Mesendoderm (in vitro differentiated cells): ENCODE measurements at regions not wholly inside any gene's neighbourhood (a gene's known extent, or its start where the extent isn't known, plus 50 kb on each side); places are given as distances from the start of the nearest gene placed in this dataset.

Experiments
- DNase-seq: peaks from one replicate; pipeline ENCODE4 v3.0.0; 2013
- H2AK5ac ChIP-seq: 2 replicates; pipeline ENCODE4 v1.6.1; 2013; ENCODE audit warnings: low read length, inconsistent platforms
- H2BK120ac ChIP-seq: 2 replicates; pipeline ENCODE4 v1.6.1; 2013; ENCODE audit warnings: low read depth, mild to moderate bottlenecking, low read length, moderate library complexity, mixed read lengths
- H2BK15ac ChIP-seq: replicated peaks from 2 replicates; pipeline ENCODE4 v1.6.1; 2013; ENCODE audit warnings: low read depth, mild to moderate bottlenecking, moderate library complexity
- H2BK5ac ChIP-seq: 2 replicates; pipeline ENCODE4 v1.6.1; 2013; ENCODE audit warnings: low read length, inconsistent platforms
- H3K18ac ChIP-seq: 2 replicates; pipeline ENCODE4 v1.6.1; 2013; ENCODE audit warnings: mild to moderate bottlenecking, low read length, mixed read lengths
- H3K23ac ChIP-seq: one replicate; pipeline ENCODE4 v1.6.1; 2013; ENCODE audit warnings: low read length
- H3K27ac ChIP-seq: 2 replicates; pipeline ENCODE4 v1.5.1; 2013; ENCODE audit warnings: low read depth, mild to moderate bottlenecking, inconsistent platforms, low read length, moderate library complexity
- H3K27me3 ChIP-seq: 2 replicates; pipeline ENCODE4 v1.6.1; 2013; ENCODE audit warnings: low read length, control low read depth, mild to moderate bottlenecking, inconsistent platforms; ENCODE audit not compliant: insufficient read depth, poor library complexity
- H3K36me3 ChIP-seq: 2 replicates; pipeline ENCODE4 v1.6.1; 2013; ENCODE audit warnings: low read length, inconsistent platforms; ENCODE audit not compliant: control insufficient read depth, insufficient read depth
- H3K4ac ChIP-seq: one replicate; pipeline ENCODE4 v1.6.1; 2013; ENCODE audit warnings: low read depth, mild to moderate bottlenecking, low read length, moderate library complexity
- H3K4me1 ChIP-seq: 2 replicates; pipeline ENCODE4 v1.6.1; 2013; ENCODE audit warnings: low read depth, low read length, inconsistent platforms; ENCODE audit not compliant: control insufficient read depth
- H3K4me2 ChIP-seq: 2 replicates; pipeline ENCODE4 v1.6.1; 2013; ENCODE audit warnings: low read length
- H3K4me3 ChIP-seq: 2 replicates; pipeline ENCODE4 v1.5.1; 2013; ENCODE audit warnings: mild to moderate bottlenecking, low read length
- H3K56ac ChIP-seq: one replicate; pipeline ENCODE4 v1.6.1; 2013; ENCODE audit warnings: low read length
- H3K79me1 ChIP-seq: 2 replicates; pipeline ENCODE4 v1.6.1; 2013; ENCODE audit warnings: low read length, inconsistent platforms
- H3K79me2 ChIP-seq: 2 replicates; pipeline ENCODE4 v1.6.1; 2013; ENCODE audit warnings: mild to moderate bottlenecking, low read length; ENCODE audit not compliant: control insufficient read depth, insufficient read depth
- H3K9ac ChIP-seq: 2 replicates; pipeline ENCODE4 v1.6.1; 2013; ENCODE audit warnings: low read length, inconsistent platforms
- H4K5ac ChIP-seq: one replicate; pipeline ENCODE4 v1.6.1; 2013; ENCODE audit warnings: low read length
- H4K8ac ChIP-seq: one replicate; pipeline ENCODE4 v1.6.1; 2013; ENCODE audit warnings: low read depth, mild to moderate bottlenecking, control low read depth, low read length, moderate library complexity
- WGBS: extraction: QIAGEN DNeasy Blood & Tissue Kit; methylation state at CpG from one replicate; pipeline ENCODE4 v1.1.7; 2013; ENCODE audit warnings: low lambda C conversion rate, missing lambda C conversion rate; ENCODE audit not compliant: insufficient coverage; ENCODE audit errors: extremely low coverage; 5-methylcytosine and 5-hydroxymethylcytosine counted together

DNA sequence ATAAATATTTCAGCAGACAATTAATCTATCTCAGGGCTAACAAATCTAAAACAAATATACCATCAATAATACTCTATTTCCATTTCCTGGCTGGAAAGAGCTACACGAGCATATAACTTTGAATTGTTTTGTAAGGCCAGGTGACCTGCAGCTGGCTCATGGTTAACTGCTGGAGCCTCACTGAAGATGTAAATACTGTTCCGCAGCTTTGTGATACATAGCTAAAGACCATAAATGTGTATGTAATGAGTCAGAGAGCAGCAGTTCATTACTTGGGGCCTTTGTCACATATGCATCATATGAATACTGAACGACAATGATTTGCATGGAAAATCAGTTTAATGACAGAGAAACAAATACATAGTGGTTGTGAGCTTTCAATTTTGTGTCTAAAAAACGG lies 109.4 kb upstream of the CCN2 start:
- Histone ChIP-seq H3K4me3 (no peak overlapping the region), H3K79me2 (no peaks in the 10 kb centered on the region), H3K18ac (no peak overlapping the region), H3K56ac (no peak overlapping the region), H3K4me1 (no peaks in the 10 kb centered on the region), H4K8ac (no peak overlapping the region), H3K9ac (no peak overlapping the region), H4K5ac (no peak overlapping the region), H3K27ac (no peak overlapping the region), H2AK5ac (no peak overlapping the region), H3K27me3 (no peaks in the 10 kb centered on the region), H2BK120ac (no peak overlapping the region), H2BK15ac (no peak overlapping the region), H2BK5ac (no peak overlapping the region), H3K4me2 (no peak overlapping the region), H3K79me1 (no peaks in the 10 kb centered on the region), H3K4ac (no peak overlapping the region), H3K23ac (no peak overlapping the region), H3K36me3 (no peaks in the 10 kb centered on the region)
- WGBS, result no CpG with 5 or more reads among the region's 4 CpGs
- no peak for DNase-seq

DNA sequence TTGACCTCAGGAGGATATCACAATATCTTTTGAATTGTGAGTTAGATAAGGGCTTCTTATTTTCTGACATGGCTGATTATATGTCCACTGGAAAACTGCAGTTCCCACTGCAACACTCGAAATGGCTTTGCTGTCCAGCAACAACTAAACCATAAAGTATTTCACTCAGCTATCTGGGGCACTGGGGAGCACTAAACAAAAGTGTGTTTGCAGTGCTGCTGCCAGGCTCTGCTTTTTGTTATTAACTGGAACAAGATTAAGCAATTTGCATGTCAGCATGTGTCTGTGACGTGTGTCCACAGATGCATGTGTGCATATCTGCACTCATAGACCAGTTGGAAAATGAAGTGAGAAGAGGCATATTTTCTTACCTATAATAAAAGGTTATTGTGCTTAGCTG lies 107.8 kb upstream of the CCN2 start:
- DNase-seq, result no peak
- H3K36me3 ChIP-seq, result no peaks in the 10 kb centered on the region
- no peak overlapping the region for H3K9ac ChIP-seq
- H3K4me2 ChIP-seq, result no peak overlapping the region
- H3K4me1 ChIP-seq, result no peaks in the 10 kb centered on the region
- no peaks in the 10 kb centered on the region for H3K79me1 ChIP-seq
- no peak overlapping the region for H3K18ac ChIP-seq
- no peak overlapping the region for H4K5ac ChIP-seq
- no CpG with 5 or more reads among the region's 2 CpGs for WGBS
- H2BK15ac ChIP-seq, result no peak overlapping the region
- no peak overlapping the region for H2AK5ac ChIP-seq
- no peak overlapping the region for H4K8ac ChIP-seq
- no peaks in the 10 kb centered on the region for H3K79me2 ChIP-seq
- H3K23ac ChIP-seq, result no peak overlapping the region
- H2BK120ac ChIP-seq, result no peak overlapping the region
- H3K56ac ChIP-seq, result no peak overlapping the region
- H3K4ac ChIP-seq, result no peak overlapping the region
- no peak overlapping the region for H3K4me3 ChIP-seq
- H2BK5ac ChIP-seq, result no peak overlapping the region
- H3K27me3 ChIP-seq, result no peaks in the 10 kb centered on the region
- H3K27ac ChIP-seq, result no peak overlapping the region

DNA sequence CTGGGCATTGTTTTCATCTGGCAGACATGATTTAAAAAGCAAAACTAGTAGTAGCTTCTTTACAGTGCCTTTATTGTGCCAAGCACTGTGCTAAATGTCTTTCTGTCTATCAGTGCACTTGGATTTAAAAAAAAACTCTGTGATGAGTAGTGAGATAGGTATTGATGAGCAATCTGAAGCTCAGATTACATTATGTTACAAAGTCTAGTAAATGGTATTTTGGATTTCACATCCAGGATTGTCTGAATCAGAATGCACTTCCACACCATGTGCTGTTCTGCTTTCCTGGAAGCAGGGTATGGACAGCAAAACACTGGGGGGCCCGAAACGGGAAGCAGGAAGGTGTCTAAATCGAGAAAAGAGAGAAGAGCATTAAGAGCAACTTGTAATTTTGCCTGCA lies 103.4 kb upstream of the CCN2 start:
- H4K5ac ChIP-seq, result no peak overlapping the region
- DNase-seq, result no peak
- H3K9ac ChIP-seq, result no peak overlapping the region
- no peak overlapping the region for H3K23ac ChIP-seq
- H3K18ac ChIP-seq, result no peak overlapping the region
- no peak overlapping the region for H3K56ac ChIP-seq
- H3K27me3 ChIP-seq, result no peaks in the 10 kb centered on the region
- no peak overlapping the region for H3K27ac ChIP-seq
- no peak overlapping the region for H4K8ac ChIP-seq
- no peaks in the 10 kb centered on the region for H3K79me2 ChIP-seq
- no peaks in the 10 kb centered on the region for H3K4me1 ChIP-seq
- no peak overlapping the region for H2BK120ac ChIP-seq
- no peak overlapping the region for H2AK5ac ChIP-seq
- no peak overlapping the region for H3K4me2 ChIP-seq
- no peaks in the 10 kb centered on the region for H3K79me1 ChIP-seq
- H3K4me3 ChIP-seq, result no peak overlapping the region
- WGBS, result no CpG with 5 or more reads among the region's 3 CpGs
- H3K36me3 ChIP-seq, result no peaks in the 10 kb centered on the region
- H2BK15ac ChIP-seq, result no peak overlapping the region
- H3K4ac ChIP-seq, result no peak overlapping the region
- no peak overlapping the region for H2BK5ac ChIP-seq

DNA sequence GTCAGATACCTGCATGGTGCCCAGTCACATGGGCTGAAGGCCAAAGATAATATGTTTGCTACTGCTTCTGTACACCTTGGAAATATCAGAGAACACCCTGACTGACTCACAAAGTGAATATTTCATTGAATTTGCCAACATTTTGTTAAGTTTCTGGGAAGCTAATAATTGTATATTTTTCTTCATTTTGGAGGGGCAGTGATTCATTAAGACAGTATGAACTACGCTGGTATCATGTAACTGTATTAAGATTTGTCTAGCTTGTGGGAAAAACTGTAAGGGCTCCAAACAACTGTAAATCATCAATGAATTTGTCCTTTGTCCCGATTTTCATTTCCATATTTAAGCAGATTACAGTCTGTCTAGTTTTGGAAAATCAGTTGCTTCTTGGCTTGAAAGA lies 102.3 kb upstream of the CCN2 start:
- Histone ChIP-seq H4K5ac (no peak overlapping the region), H3K9ac (no peak overlapping the region), H2BK15ac (no peak overlapping the region), H3K27me3 (no peaks in the 10 kb centered on the region), H3K27ac (no peak overlapping the region), H4K8ac (no peak overlapping the region), H3K4me1 (no peaks in the 10 kb centered on the region), H2AK5ac (no peak overlapping the region), H3K79me1 (no peaks in the 10 kb centered on the region), H3K79me2 (no peaks in the 10 kb centered on the region), H2BK5ac (no peak overlapping the region), H3K4ac (no peak overlapping the region), H3K23ac (no peak overlapping the region), H3K36me3 (no peaks in the 10 kb centered on the region), H3K18ac (no peak overlapping the region), H3K4me2 (no peak overlapping the region), H3K56ac (no peak overlapping the region), H3K4me3 (no peak overlapping the region), H2BK120ac (no peak overlapping the region)
- no peak for DNase-seq
- WGBS, result no CpG with 5 or more reads among the region's 2 CpGs

DNA sequence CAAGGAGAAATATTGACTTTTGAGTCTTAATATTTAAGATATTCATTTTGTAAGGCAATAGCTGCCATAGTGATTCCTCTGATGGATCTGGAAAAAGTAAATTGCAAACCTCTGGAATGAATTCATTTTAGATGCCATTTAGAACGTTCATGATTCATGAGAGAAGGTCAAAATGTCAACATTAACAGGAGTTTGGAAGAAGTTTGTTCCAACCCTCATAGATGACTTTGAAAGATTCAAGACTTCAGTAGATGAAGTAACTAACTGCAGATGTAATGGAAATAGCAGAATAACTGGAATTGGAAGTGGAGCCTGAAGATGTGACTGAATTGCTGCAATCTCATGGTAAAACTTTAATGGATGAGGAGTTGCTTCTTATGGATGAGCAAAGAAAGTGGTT lies 100.9 kb upstream of the CCN2 start:
- Histone ChIP-seq H3K36me3 (no peaks in the 10 kb centered on the region), H3K79me2 (no peaks in the 10 kb centered on the region), H3K4me3 (no peak overlapping the region), H3K4me2 (no peak overlapping the region), H3K4ac (no peak overlapping the region), H3K23ac (no peak overlapping the region), H2BK15ac (no peak overlapping the region), H3K56ac (no peak overlapping the region), H4K8ac (no peak overlapping the region), H3K27ac (no peak overlapping the region), H4K5ac (no peak overlapping the region), H3K18ac (no peak overlapping the region), H3K9ac (no peak overlapping the region), H3K79me1 (no peaks in the 10 kb centered on the region), H3K27me3 (no peaks in the 10 kb centered on the region), H2BK5ac (no peak overlapping the region), H2BK120ac (no peak overlapping the region), H2AK5ac (no peak overlapping the region), H3K4me1 (no peaks in the 10 kb centered on the region)
- WGBS, result no CpG with 5 or more reads among the region's 1 CpG
- no peak for DNase-seq

DNA sequence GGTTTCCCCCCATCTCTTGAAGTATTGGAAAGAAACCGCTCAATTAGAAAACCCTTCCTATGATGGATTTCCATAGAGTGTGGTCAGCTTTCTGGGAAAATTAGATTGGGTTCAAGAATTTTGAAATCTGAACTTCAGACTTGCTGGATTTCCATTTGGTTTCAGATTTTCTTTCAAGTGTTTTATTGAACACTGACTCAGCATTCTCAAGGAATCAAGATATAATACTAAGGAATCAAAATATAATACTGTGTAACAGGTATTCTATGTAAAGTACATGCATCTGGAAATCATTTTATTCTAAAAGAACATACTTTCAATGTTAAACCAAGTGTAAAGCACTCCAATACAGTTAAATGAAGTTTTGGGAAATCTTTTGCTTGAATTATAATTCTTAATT lies 94.7 kb upstream of the CCN2 start:
- DNase-seq, result no peak
- no peaks in the 10 kb centered on the region for H3K27me3 ChIP-seq
- no peak overlapping the region for H2AK5ac ChIP-seq
- H3K79me2 ChIP-seq, result no peaks in the 10 kb centered on the region
- H3K4me1 ChIP-seq, result no peaks in the 10 kb centered on the region
- H4K5ac ChIP-seq, result no peak overlapping the region
- H3K9ac ChIP-seq, result no peak overlapping the region
- no peak overlapping the region for H2BK5ac ChIP-seq
- no peak overlapping the region for H2BK120ac ChIP-seq
- H3K56ac ChIP-seq, result no peak overlapping the region
- no peak overlapping the region for H3K4me2 ChIP-seq
- no peaks in the 10 kb centered on the region for H3K79me1 ChIP-seq
- no peak overlapping the region for H3K23ac ChIP-seq
- H2BK15ac ChIP-seq, result no peak overlapping the region
- H3K18ac ChIP-seq, result no peak overlapping the region
- no peaks in the 10 kb centered on the region for H3K36me3 ChIP-seq
- no CpG with 5 or more reads among the region's 1 CpG for WGBS
- no peak overlapping the region for H3K4me3 ChIP-seq
- H3K27ac ChIP-seq, result no peak overlapping the region
- no peak overlapping the region for H4K8ac ChIP-seq
- H3K4ac ChIP-seq, result no peak overlapping the region
